GM12878 (cell line): ENCODE measurements at regions not wholly inside any gene's neighbourhood (a gene's known extent, or its start where the extent isn't known, plus 50 kb on each side); places are given as distances from the start of the nearest gene placed in this dataset.

Source experiments
- BACH1 ChIP-seq: fragments of 450-650 bp; IDR thresholded peaks from 2 replicates; pipeline ENCODE4 v1.6.1; 2017; ENCODE audit warnings: mild to moderate bottlenecking, borderline replicate concordance
- CEBPB ChIP-seq, 2 experiments: fragments of 150-350 bp in 1 of 2; IDR thresholded peaks; 2 replicates each; pipeline ENCODE4 v1.6.1; 2012 to 2014; ENCODE audit warnings: low read depth in 2 of 2, low read length in 2 of 2, borderline replicate concordance in 1 of 2, inconsistent platforms in 1 of 2
- POLR2A ChIP-seq: IDR thresholded peaks from 2 replicates; pipeline ENCODE4 v1.6.1; 2011; ENCODE audit warnings: low read depth, mild to moderate bottlenecking, low read length
- TF ChIP-seq, protein P1 (sequence below), 3 experiments: IDR thresholded peaks in 2 of 3; conservative IDR thresholded peaks in 1 of 3; 2 replicates each; pipeline ENCODE4 v1.5.1; 2011; ENCODE audit warnings: low read depth in 3 of 3, low read length in 3 of 3, mild to moderate bottlenecking in 3 of 3, control low read depth in 2 of 3, moderate library complexity in 2 of 3, inconsistent platforms in 1 of 3, mixed read lengths in 1 of 3; ENCODE audit not compliant: control insufficient read depth in 2 of 3, insufficient read depth in 1 of 3; ENCODE audit errors: extremely low read depth in 1 of 3
- TF ChIP-seq, protein P2 (sequence below): IDR thresholded peaks from 2 replicates; pipeline ENCODE4 v1.6.1; 2012; ENCODE audit warnings: low read depth, low read length, improper control_type of control experiment

DNA sequence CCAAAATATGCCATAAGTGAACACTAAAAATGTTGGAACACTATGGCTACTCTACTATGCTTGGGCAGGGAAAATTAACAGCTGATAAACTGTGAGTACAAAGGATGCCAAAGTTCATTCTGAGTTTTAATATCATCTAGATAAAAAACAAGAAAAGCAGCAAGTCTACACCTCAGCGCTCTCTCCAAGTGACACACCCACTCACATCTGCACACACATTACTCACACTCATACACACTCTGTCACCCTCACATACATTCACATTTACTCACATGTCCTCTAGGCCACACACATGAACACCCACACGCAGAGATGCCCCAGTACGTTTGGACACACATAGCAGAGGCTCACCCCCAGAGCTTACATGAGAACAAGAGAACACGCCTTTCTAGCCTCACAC, 87.3 kb upstream of the RAB4A start:
- TF ChIP-seq, protein P1, sequence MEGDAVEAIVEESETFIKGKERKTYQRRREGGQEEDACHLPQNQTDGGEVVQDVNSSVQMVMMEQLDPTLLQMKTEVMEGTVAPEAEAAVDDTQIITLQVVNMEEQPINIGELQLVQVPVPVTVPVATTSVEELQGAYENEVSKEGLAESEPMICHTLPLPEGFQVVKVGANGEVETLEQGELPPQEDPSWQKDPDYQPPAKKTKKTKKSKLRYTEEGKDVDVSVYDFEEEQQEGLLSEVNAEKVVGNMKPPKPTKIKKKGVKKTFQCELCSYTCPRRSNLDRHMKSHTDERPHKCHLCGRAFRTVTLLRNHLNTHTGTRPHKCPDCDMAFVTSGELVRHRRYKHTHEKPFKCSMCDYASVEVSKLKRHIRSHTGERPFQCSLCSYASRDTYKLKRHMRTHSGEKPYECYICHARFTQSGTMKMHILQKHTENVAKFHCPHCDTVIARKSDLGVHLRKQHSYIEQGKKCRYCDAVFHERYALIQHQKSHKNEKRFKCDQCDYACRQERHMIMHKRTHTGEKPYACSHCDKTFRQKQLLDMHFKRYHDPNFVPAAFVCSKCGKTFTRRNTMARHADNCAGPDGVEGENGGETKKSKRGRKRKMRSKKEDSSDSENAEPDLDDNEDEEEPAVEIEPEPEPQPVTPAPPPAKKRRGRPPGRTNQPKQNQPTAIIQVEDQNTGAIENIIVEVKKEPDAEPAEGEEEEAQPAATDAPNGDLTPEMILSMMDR (IDR thresholded peaks at IDR 0.05 in 2 of 3, conservative IDR thresholded peaks at IDR 0.05 in 1 of 3; ENCODE audit: control insufficient read depth in 2 of 3, extremely low read depth in 1 of 3, insufficient read depth in 1 of 3, low read depth in 3 of 3, low read length in 3 of 3), result no peak
- no peak for TF ChIP-seq POLR2A
- TF ChIP-seq, protein P2, sequence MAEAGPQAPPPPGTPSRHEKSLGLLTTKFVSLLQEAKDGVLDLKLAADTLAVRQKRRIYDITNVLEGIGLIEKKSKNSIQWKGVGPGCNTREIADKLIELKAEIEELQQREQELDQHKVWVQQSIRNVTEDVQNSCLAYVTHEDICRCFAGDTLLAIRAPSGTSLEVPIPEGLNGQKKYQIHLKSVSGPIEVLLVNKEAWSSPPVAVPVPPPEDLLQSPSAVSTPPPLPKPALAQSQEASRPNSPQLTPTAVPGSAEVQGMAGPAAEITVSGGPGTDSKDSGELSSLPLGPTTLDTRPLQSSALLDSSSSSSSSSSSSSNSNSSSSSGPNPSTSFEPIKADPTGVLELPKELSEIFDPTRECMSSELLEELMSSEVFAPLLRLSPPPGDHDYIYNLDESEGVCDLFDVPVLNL, result no peak
- TF ChIP-seq BACH1, result no peak
- no peak for TF ChIP-seq CEBPB (IDR thresholded peaks at IDR 0.05; ENCODE audit: borderline replicate concordance in 1 of 2, low read depth in 2 of 2, low read length in 2 of 2)
